ENCODE measurements at regions not wholly inside any gene's neighbourhood (a gene's known extent, or its start where the extent isn't known, plus 50 kb on each side); places are given as distances from the start of the nearest gene placed in this dataset.

GRCh38 chr5:101897914-101898313, 398.2 kb downstream of the SLCO4C1 start:
- WGBS (ENCODE audit: insufficient coverage, low coverage, missing lambda C conversion rate), result 2% methylated on average over 5 of the region's 5 CpGs
- H3K27ac ChIP-seq (ENCODE audit: extremely low read depth, low read depth, low read length), result no peak overlapping the region
- BruUV-seq (replicated peaks), result no TSS peak
- no peaks in the 10 kb centered on the region for H3K36me3 ChIP-seq (ENCODE audit: control insufficient read depth, insufficient read depth, low read length)
- intact Hi-C loops (cut with micrococcal nuclease), result no loop called here
- no peak for ATAC-seq
- FAIRE-seq, result no peak
- no peaks in the 10 kb centered on the region for H4K20me1 ChIP-seq (replicated peaks; ENCODE audit: control insufficient read depth, insufficient read depth, low read length)
- no peak overlapping the region for H2AFZ ChIP-seq (ENCODE audit: low read depth, low read length)
- no peaks in the 10 kb centered on the region for H3K27me3 ChIP-seq (ENCODE audit: control insufficient read depth in 2 of 2, insufficient read depth in 2 of 2, low read length in 2 of 2)
- H3K9me1 ChIP-seq (ENCODE audit: control insufficient read depth, insufficient read depth, low read length), result no peaks in the 10 kb centered on the region
- CTCF ChIA-PET (ENCODE audit: low intra/inter-chr PET ratio), result no interaction called here
- H3K4me3 ChIP-seq, result no peak overlapping the region
- H3K9me3 ChIP-seq (replicated peaks; ENCODE audit: control insufficient read depth, insufficient read depth, low read depth, low read length), result no peaks in the 10 kb centered on the region
- POLR2A ChIA-PET, result interaction anchor here (0.6 kb wide), 2 partner anchors 13 to 995 kb away, joined by 3 read pairs; partner anchors contain the start of gene ST8SIA4
- no peak overlapping the region for H3K4me2 ChIP-seq (ENCODE audit: insufficient read depth, low read length)
- in situ Hi-C loops (cut with MboI), result no loop called here
- H3K4me1 ChIP-seq (replicated peaks in 1 of 2; ENCODE audit: control insufficient read depth in 2 of 2, insufficient read depth in 2 of 2, low read length in 2 of 2), result no peaks in the 10 kb centered on the region
- TF ChIP-seq ZBTB11 (CRISPR knock-in tag; IDR thresholded peaks at IDR 0.05) (no peak), NFIX (CRISPR knock-in tag; IDR thresholded peaks at IDR 0.05; ENCODE audit: low read depth) (no peak), RNF2 (IDR thresholded peaks at IDR 0.05) (no peak), FOSL1 (tag; conservative IDR thresholded peaks at IDR 0.05) (no peak), DNMT1 (IDR thresholded peaks at IDR 0.05) (no peak), ZNF224 (CRISPR knock-in tag; IDR thresholded peaks at IDR 0.05) (no peak), SMAD4 (CRISPR knock-in tag; conservative IDR thresholded peaks at IDR 0.05) (no peak), C11orf30 (IDR thresholded peaks at IDR 0.05; ENCODE audit: low read depth) (no peak), CHD1 (IDR thresholded peaks at IDR 0.05; ENCODE audit: low read length) (no peak), FOXM1 (IDR thresholded peaks at IDR 0.05; ENCODE audit: low read depth) (no peak), FOXM1 (CRISPR knock-in tag; IDR thresholded peaks at IDR 0.05; ENCODE audit: low read depth) (no peak), ZNF655 (CRISPR knock-in tag; IDR thresholded peaks at IDR 0.05) (no peak), HMBOX1 (IDR thresholded peaks at IDR 0.05) (no peak), TRIM24 (IDR thresholded peaks at IDR 0.05) (no peak)
- no peaks in the 10 kb centered on the region for H3K79me2 ChIP-seq (ENCODE audit: control insufficient read depth, insufficient read depth, low read length)
- no peak overlapping the region for H3K9ac ChIP-seq (ENCODE audit: insufficient read depth in 1 of 2, low read depth in 2 of 2, low read length in 2 of 2)
- peak in 1 of 4 experiments; percentile 0 for DNase-seq (ENCODE audit: extremely low read depth in 1 of 4, low spot score in 3 of 4)

Measured in K562 (cell line).